ENCODE measurements at regions not wholly inside any gene's neighbourhood (a gene's known extent, or its start where the extent isn't known, plus 50 kb on each side); places are given as distances from the start of the nearest gene placed in this dataset.

- no peak for TF ChIP-seq SIN3A (IDR thresholded peaks at IDR 0.05; ENCODE audit: low read depth)
- no peaks in the 10 kb centered on the region for H3K4me1 ChIP-seq (ENCODE audit: control insufficient read depth in 1 of 2, insufficient read depth in 2 of 2, low read length in 2 of 2)
- H3K27ac ChIP-seq (ENCODE audit: low read depth, low read length) = no peak overlapping the region
- intact Hi-C loops (cut with micrococcal nuclease) = no loop called here
- no peak overlapping the region for H3K4me3 ChIP-seq (replicated peaks in 1 of 2; ENCODE audit: low read depth in 1 of 2, low read length in 2 of 2)
- peaks cover 0 to 4% of the 10 kb centered on the region in 2 experiments; a peak in 1 of 4 replicates for H3K9me3 ChIP-seq (ENCODE audit: control insufficient read depth in 1 of 2, insufficient read depth in 1 of 2, low read depth in 1 of 2, low read length in 2 of 2)
- H3K9ac ChIP-seq (ENCODE audit: low read length) = no peak overlapping the region
- H4K20me1 ChIP-seq (ENCODE audit: insufficient read depth) = no peaks in the 10 kb centered on the region
- BruUV-seq (replicated peaks) = no TSS peak
- ATAC-seq (no peak), DNase-seq (ENCODE audit: low read depth, low spot score) (no peak)
- no peaks in the 10 kb centered on the region for H3K79me2 ChIP-seq (ENCODE audit: insufficient read depth, low read length)
- no peak overlapping the region for H3K4me2 ChIP-seq (ENCODE audit: low read length)
- H3K9me2 ChIP-seq (ENCODE audit: insufficient read depth) = no peaks in the 10 kb centered on the region
- no peak overlapping the region for H2AFZ ChIP-seq (ENCODE audit: low read depth, low read length, poor library complexity, severe bottlenecking)
- ChIA-PET POLR2A (no interaction called here), RAD21 (ENCODE audit: low non-redundant PET in 1 of 2, low total read pairs in 2 of 2, uncharacterized antibody in 2 of 2, unreplicated experiment in 2 of 2) (no interaction called here), CTCF (no interaction called here)
- H3K36me3 ChIP-seq (ENCODE audit: control insufficient read depth in 1 of 2, insufficient read depth in 2 of 2, low read length in 2 of 2) = no peaks in the 10 kb centered on the region
- H3K27me3 ChIP-seq (ENCODE audit: insufficient read depth, low read length) = no peaks in the 10 kb centered on the region
These were observed 82.5 kb upstream of the MYT1L start for GRCh38 chr2:2413525-2413924.

DNA sequence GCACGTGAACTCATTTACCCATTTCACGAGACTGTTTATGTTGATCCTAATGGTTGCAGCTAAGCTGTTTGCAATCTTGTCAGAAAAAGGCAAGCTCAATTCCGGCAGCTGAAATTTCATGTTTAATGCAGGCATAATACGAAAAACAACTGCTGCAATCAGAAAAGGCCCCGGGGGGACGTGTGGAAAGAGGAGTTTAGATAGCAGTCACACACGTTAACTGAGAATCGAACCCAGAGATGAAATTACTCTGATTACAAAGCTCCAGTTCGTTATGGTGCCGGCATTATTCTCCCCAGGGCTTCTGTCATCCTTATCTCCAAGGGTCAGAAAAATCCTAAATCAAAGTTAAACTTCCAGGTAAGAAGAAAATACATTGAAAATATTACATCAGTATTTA, 79.9 kb upstream of the MYT1L start:
- POLR2A ChIA-PET = no interaction called here
- Histone ChIP-seq H3K9me3 (ENCODE audit: control insufficient read depth in 1 of 2, insufficient read depth in 1 of 2, low read depth in 1 of 2, low read length in 2 of 2) (peaks cover 0 to 4% of the 10 kb centered on the region in 2 experiments; a peak in 1 of 4 replicates), H3K9me2 (ENCODE audit: insufficient read depth) (no peaks in the 10 kb centered on the region), H4K20me1 (ENCODE audit: insufficient read depth) (no peaks in the 10 kb centered on the region), H3K36me3 (ENCODE audit: control insufficient read depth in 1 of 2, insufficient read depth in 2 of 2, low read length in 2 of 2) (no peaks in the 10 kb centered on the region), H3K4me3 (replicated peaks in 1 of 2; ENCODE audit: low read depth in 1 of 2, low read length in 2 of 2) (no peak overlapping the region), H3K9ac (ENCODE audit: low read length) (no peak overlapping the region), H3K27me3 (ENCODE audit: insufficient read depth, low read length) (no peaks in the 10 kb centered on the region), H3K4me1 (ENCODE audit: control insufficient read depth in 1 of 2, insufficient read depth in 2 of 2, low read length in 2 of 2) (no peaks in the 10 kb centered on the region), H3K4me2 (ENCODE audit: low read length) (no peak overlapping the region), H3K79me2 (ENCODE audit: insufficient read depth, low read length) (no peaks in the 10 kb centered on the region), H3K27ac (ENCODE audit: low read depth, low read length) (no peak overlapping the region), H2AFZ (ENCODE audit: low read depth, low read length, poor library complexity, severe bottlenecking) (no peak overlapping the region)
- CTCF ChIA-PET = no interaction called here
- no TSS peak for BruUV-seq (replicated peaks)
- intact Hi-C loops (cut with micrococcal nuclease) = no loop called here
- RAD21 ChIA-PET (ENCODE audit: low non-redundant PET in 1 of 2, low total read pairs in 2 of 2, uncharacterized antibody in 2 of 2, unreplicated experiment in 2 of 2) = no interaction called here
- ATAC-seq (no peak), DNase-seq (ENCODE audit: low read depth, low spot score) (no peak)
- TF ChIP-seq ZNF274 (IDR thresholded peaks at IDR 0.05; ENCODE audit: low read depth, low read length) = no peak
- no peak for TF ChIP-seq CBX3 (IDR thresholded peaks at IDR 0.05; ENCODE audit: low read depth)
- no peak for TF ChIP-seq POLR2A (IDR thresholded peaks at IDR 0.05; ENCODE audit: borderline replicate concordance, extremely low read depth, insufficient read depth, insufficient read length)
- no peak for TF ChIP-seq ZFX (IDR thresholded peaks at IDR 0.05)
- TF ChIP-seq REST (IDR thresholded peaks at IDR 0.05; ENCODE audit: low read depth) = no peak
- TF ChIP-seq EZH2phosphoT487 (IDR thresholded peaks at IDR 0.05; ENCODE audit: borderline replicate concordance) = no peak
- TF ChIP-seq ELF1 (IDR thresholded peaks at IDR 0.05; ENCODE audit: borderline replicate concordance, low read depth) = no peak
- no peak for TF ChIP-seq ATF3 (IDR thresholded peaks at IDR 0.05)
- TF ChIP-seq EZH2 (IDR thresholded peaks at IDR 0.05) = no peak

Data from HCT116 (cell line).